Testis (tissue), 2 donors: ENCODE measurements at regions not wholly inside any gene's neighbourhood (a gene's known extent, or its start where the extent isn't known, plus 50 kb on each side); places are given as distances from the start of the nearest gene placed in this dataset.
A peak's percentile ranks its signal among the peaks of the same experiment; 100 is the strongest.

Source experiments
- DNase-seq: peaks from one replicate; pipeline ENCODE4 v3.0.0-alpha.2; 2019
- H3K27ac ChIP-seq, 2 donors: fragments of 200-600 bp; sonication (generic); one replicate each; pipeline ENCODE4 v1.5.1; 2019
- H3K27me3 ChIP-seq: fragments of 200-600 bp; sonication (generic); one replicate; pipeline ENCODE4 v1.5.1; 2019
- H3K36me3 ChIP-seq: fragments of 200-600 bp; sonication (generic); one replicate; pipeline ENCODE4 v1.5.1; 2017; ENCODE audit warnings: low read depth; ENCODE audit errors: missing control alignments
- H3K4me1 ChIP-seq: fragments of 200-600 bp; sonication (generic); one replicate; pipeline ENCODE4 v1.5.1; 2019
- H3K4me3 ChIP-seq, 2 donors: fragments of 200-600 bp; sonication (generic); one replicate each; pipeline ENCODE4 v1.5.1; 2017 to 2019
- H3K9me3 ChIP-seq: fragments of 200-600 bp; sonication (generic); one replicate; pipeline ENCODE4 v1.5.1; 2017
- POLR2A ChIP-seq: fragments of 450-650 bp; IDR thresholded peaks from one replicate; pipeline ENCODE4 v1.6.1; 2017; ENCODE audit warnings: antibody characterized with exemption, mild to moderate bottlenecking, moderate library complexity
- WGBS, 2 donors: methylation state at CpG; one replicate each; pipeline ENCODE4 v1.1.5; 2018; 5-methylcytosine and 5-hydroxymethylcytosine counted together
- intact Hi-C: fragments of 100-400 bp; cut with DNase I; formaldehyde crosslinking; loops from one replicate; pipeline ENCODE4 v1.15.1; 2023; ENCODE audit warnings: low total_unique reads
- TF ChIP-seq, protein P1 (sequence below), 3 experiments: fragments of 450-650 bp in 2 of 3; fragments of 200-600 bp in 1 of 3; sonication (generic) in 1 of 3; IDR thresholded peaks; one replicate each; pipeline ENCODE4 v1.5.1; 2016 to 2019; ENCODE audit warnings: antibody characterized with exemption in 3 of 3, mild to moderate bottlenecking in 2 of 3, moderate library complexity in 1 of 3

DNA sequence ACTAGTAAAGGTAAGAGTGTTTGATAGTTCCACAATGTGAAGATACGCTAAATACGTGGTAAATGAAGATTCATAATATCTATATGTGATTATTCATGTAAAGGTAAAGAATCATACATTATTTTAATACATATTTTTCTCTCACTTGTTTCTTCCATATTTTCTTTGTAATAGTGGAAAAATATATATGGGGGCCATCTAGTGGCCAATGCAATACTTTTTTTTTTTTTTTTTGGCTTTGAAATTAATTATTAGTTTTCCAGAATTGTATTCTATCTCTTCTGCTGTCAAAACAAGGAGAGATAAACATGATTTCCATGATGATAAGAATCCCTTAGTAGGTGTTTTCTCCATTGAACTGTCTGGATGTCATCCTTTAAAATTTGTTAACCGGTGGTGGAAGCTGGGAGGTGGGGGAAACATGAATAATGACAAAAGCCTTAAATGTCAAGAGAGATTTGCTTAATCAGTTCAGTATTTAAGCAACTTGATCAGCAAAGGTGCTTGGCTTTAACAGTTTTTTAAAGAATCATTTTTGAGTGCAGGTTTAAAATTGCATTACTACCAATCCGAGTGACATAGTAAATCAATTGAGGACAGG, 508.7 kb upstream of the HTR2C start:
- no peaks in the 10 kb centered on the region for H3K36me3 ChIP-seq
- H3K27ac ChIP-seq = no peak overlapping the region
- TF ChIP-seq POLR2A = no peak
- TF ChIP-seq, protein P1, sequence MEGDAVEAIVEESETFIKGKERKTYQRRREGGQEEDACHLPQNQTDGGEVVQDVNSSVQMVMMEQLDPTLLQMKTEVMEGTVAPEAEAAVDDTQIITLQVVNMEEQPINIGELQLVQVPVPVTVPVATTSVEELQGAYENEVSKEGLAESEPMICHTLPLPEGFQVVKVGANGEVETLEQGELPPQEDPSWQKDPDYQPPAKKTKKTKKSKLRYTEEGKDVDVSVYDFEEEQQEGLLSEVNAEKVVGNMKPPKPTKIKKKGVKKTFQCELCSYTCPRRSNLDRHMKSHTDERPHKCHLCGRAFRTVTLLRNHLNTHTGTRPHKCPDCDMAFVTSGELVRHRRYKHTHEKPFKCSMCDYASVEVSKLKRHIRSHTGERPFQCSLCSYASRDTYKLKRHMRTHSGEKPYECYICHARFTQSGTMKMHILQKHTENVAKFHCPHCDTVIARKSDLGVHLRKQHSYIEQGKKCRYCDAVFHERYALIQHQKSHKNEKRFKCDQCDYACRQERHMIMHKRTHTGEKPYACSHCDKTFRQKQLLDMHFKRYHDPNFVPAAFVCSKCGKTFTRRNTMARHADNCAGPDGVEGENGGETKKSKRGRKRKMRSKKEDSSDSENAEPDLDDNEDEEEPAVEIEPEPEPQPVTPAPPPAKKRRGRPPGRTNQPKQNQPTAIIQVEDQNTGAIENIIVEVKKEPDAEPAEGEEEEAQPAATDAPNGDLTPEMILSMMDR (IDR thresholded peaks at IDR 0.05) = peak in 1 of 3 experiments; percentile 33
- DNase-seq = no peak
- H3K9me3 ChIP-seq = no peaks in the 10 kb centered on the region
- 76% methylated on average over 4 of the region's 4 CpGs for WGBS, 2 donors
- H3K27me3 ChIP-seq = no peaks in the 10 kb centered on the region
- intact Hi-C loops = no loop called here
- H3K4me3 ChIP-seq = no peak overlapping the region
- H3K4me1 ChIP-seq = no peaks in the 10 kb centered on the region

DNA sequence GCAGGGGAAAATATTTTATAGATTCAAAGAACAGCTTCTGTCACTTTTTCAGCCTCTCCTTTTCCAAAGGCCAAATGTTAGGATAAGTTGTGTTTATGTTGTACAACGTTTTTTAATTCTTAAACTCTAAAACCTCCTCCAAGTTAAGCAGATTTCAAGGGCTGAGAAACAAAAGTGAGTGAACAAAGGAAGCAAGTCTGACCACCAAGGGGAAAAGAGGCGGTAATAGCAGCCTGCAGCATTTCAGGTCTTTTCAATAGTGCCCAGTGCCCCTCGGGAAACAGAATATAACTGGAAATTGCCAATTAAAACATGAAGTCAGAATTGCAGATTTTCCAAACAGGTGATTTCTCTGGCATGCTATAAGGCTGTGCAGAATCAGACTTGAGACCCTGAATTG, 510.0 kb upstream of the HTR2C start:
- intact Hi-C loops = no loop called here
- WGBS, 2 donors = 56 to 62% methylated on average over 3 of the region's 3 CpGs
- TF ChIP-seq POLR2A = no peak
- TF ChIP-seq, protein P1 (IDR thresholded peaks at IDR 0.05) = no peak

DNA sequence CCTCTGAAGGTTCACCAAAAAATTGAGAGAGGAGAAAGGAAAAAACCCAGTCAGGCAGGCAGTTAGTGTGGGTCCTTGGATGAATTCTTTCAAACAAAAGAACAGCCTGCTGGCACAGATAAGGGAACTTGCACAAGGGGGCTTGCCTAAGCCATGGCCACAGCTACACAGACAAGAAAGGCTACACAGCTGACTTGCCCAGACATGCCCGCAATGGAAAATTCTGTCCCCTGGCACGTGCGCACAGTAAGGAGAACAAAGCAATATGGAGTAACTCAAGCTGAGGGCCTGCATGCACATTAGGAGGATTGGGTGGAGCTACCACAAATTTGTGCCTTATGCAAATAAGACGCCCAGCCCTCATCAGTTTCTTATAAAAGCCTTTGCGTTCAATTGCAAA, 512.5 kb upstream of the HTR2C start:
- H3K9me3 ChIP-seq = no peaks in the 10 kb centered on the region
- no peak overlapping the region for H3K27ac ChIP-seq
- TF ChIP-seq POLR2A = no peak
- TF ChIP-seq, protein P1 (IDR thresholded peaks at IDR 0.05) = no peak
- intact Hi-C loops = no loop called here
- no peak overlapping the region for H3K4me3 ChIP-seq
- 86 to 96% methylated on average over 4 to 5 of the region's 5 CpGs for WGBS, 2 donors
- no peaks in the 10 kb centered on the region for H3K4me1 ChIP-seq
- no peak for DNase-seq
- H3K27me3 ChIP-seq = no peaks in the 10 kb centered on the region
- H3K36me3 ChIP-seq = no peaks in the 10 kb centered on the region

More for the DNA sequence above, 510.0 kb upstream of the HTR2C start:
- no peak overlapping the region for H3K4me3 ChIP-seq
- H3K36me3 ChIP-seq = no peaks in the 10 kb centered on the region
- no peaks in the 10 kb centered on the region for H3K4me1 ChIP-seq
- no peaks in the 10 kb centered on the region for H3K9me3 ChIP-seq
- no peaks in the 10 kb centered on the region for H3K27me3 ChIP-seq
- no peak for DNase-seq
- no peak overlapping the region for H3K27ac ChIP-seq

- H3K27ac ChIP-seq = no peak overlapping the region
- intact Hi-C loops = no loop called here
- H3K27me3 ChIP-seq = no peaks in the 10 kb centered on the region
- no peaks in the 10 kb centered on the region for H3K4me1 ChIP-seq
- H3K4me3 ChIP-seq = no peak overlapping the region
- no peaks in the 10 kb centered on the region for H3K36me3 ChIP-seq
- H3K9me3 ChIP-seq = no peaks in the 10 kb centered on the region
- TF ChIP-seq POLR2A = no peak
- TF ChIP-seq, protein P1 (IDR thresholded peaks at IDR 0.05) = no peak
- no peak for DNase-seq
- WGBS, 2 donors = 85 to 86% methylated on average over 4 of the region's 4 CpGs
Measured at GRCh38 chrX:114065577-114066223, 518.2 kb upstream of the HTR2C start.

DNA sequence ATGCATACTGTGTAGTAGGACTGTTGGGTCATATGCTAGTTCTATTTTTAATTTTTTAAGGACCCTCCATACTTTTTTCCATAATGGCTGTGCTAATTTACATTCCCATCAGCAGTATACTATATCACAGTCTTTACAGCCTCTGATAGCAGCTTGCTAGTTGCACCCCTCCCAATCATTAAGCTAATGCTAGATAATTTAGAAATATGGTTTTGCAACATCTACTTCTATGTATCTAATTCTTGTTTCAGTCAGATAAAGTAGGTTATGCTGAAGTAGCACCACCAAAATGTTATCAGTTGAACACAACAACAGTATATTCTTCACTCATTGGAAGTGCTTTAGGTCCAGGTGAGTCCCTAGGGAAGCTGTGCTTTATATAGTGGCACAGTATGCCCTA, 522.7 kb upstream of the HTR2C start:
- Histone ChIP-seq H3K36me3 (no peaks in the 10 kb centered on the region), H3K27ac (no peak overlapping the region), H3K4me1 (no peaks in the 10 kb centered on the region), H3K4me3 (no peak overlapping the region), H3K9me3 (no peaks in the 10 kb centered on the region), H3K27me3 (no peaks in the 10 kb centered on the region)
- intact Hi-C loops = no loop called here
- no peak for DNase-seq
- TF ChIP-seq, protein P1 (IDR thresholded peaks at IDR 0.05) = no peak
- TF ChIP-seq POLR2A = no peak
